ENCODE measurements at regions not wholly inside any gene's neighbourhood (a gene's known extent, or its start where the extent isn't known, plus 50 kb on each side); places are given as distances from the start of the nearest gene placed in this dataset.

DNA sequence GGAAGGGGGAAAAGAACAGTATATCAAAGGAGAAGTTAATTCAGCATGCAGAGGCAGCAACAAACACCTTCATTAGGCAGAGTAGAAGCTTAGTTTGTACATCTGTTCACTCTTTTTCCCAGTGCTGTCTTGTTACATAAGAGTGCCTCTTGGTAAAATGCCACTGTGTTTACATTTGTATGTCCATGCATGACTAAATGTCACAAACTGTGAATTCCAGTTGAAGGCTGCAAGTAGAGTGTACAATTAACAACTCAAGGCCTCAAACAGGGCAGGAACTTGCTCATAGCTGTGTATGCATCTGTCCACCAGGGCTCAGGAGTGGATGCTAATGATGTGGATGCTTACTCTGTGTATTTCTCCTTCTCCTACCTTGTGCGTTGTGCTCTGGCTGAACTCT, 214.2 kb upstream of the TPM1 start:
- DNase-seq (ENCODE audit: low read depth) (no peak), FAIRE-seq (no peak)
- no peaks in the 10 kb centered on the region for H3K36me3 ChIP-seq (ENCODE audit: insufficient read depth, low read length)
- peaks cover 18% of the 10 kb centered on the region for H3K4me1 ChIP-seq (ENCODE audit: insufficient read depth, low read length)
- Mint-ChIP-seq H3K4me1 (ENCODE audit: low read depth, unreplicated experiment) (peaks cover 19% of the 10 kb centered on the region), H3K4me3 (ENCODE audit: unreplicated experiment) (no peak overlapping the region), H3K27me3 (ENCODE audit: low read depth, unreplicated experiment) (no peaks in the 10 kb centered on the region), H3K27ac (ENCODE audit: unreplicated experiment) (no peak overlapping the region), H3K9me3 (ENCODE audit: unreplicated experiment) (no peaks in the 10 kb centered on the region), H3K36me3 (ENCODE audit: low read depth, unreplicated experiment) (peaks cover 5% of the 10 kb centered on the region)
- H3K27ac ChIP-seq (ENCODE audit: low read depth, low read length): no peak overlapping the region
- TF ChIP-seq, protein P1, sequence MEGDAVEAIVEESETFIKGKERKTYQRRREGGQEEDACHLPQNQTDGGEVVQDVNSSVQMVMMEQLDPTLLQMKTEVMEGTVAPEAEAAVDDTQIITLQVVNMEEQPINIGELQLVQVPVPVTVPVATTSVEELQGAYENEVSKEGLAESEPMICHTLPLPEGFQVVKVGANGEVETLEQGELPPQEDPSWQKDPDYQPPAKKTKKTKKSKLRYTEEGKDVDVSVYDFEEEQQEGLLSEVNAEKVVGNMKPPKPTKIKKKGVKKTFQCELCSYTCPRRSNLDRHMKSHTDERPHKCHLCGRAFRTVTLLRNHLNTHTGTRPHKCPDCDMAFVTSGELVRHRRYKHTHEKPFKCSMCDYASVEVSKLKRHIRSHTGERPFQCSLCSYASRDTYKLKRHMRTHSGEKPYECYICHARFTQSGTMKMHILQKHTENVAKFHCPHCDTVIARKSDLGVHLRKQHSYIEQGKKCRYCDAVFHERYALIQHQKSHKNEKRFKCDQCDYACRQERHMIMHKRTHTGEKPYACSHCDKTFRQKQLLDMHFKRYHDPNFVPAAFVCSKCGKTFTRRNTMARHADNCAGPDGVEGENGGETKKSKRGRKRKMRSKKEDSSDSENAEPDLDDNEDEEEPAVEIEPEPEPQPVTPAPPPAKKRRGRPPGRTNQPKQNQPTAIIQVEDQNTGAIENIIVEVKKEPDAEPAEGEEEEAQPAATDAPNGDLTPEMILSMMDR (IDR thresholded peaks at IDR 0.05; ENCODE audit: insufficient read depth, low read depth, low read length): no peak
- TF ChIP-seq EZH2 (IDR thresholded peaks at IDR 0.05; ENCODE audit: insufficient read depth, low read length): no peak
- no peak overlapping the region for H3K4me2 ChIP-seq (ENCODE audit: low read length)
- no peak overlapping the region for H3K9ac ChIP-seq (ENCODE audit: low read length)
- no peaks in the 10 kb centered on the region for H3K9me3 ChIP-seq (ENCODE audit: insufficient read depth, low read depth, low read length)
- no peak overlapping the region for H3K4me3 ChIP-seq (ENCODE audit: insufficient read depth, low read depth, low read length)
- H3K79me2 ChIP-seq (ENCODE audit: insufficient read depth, low read length): no peaks in the 10 kb centered on the region
- H3K27me3 ChIP-seq (ENCODE audit: insufficient read depth, low read length): no peaks in the 10 kb centered on the region
- H4K20me1 ChIP-seq (ENCODE audit: insufficient read depth, low read length): no peaks in the 10 kb centered on the region
- H2AFZ ChIP-seq (ENCODE audit: low read depth, low read length): no peak overlapping the region

DNA sequence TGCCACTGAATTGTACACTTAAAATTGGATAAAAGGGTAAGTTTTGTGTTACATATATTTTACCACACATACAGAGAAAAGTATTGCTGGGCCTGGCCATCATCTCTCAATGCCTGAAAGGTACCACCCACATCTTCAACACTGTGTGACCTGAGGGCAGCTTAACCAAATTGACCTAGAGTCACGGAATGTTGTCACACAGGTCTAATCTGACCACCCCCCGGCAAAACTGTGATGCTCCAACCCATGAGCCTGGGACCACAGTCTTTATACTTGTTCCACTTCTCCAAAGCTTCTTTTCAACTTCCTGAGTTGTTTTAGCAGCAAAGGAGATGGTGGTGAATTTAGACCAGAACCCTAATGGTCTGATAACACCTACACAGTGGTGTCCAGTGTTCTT, 210.3 kb upstream of the TPM1 start:
- H2AFZ ChIP-seq (ENCODE audit: low read depth, low read length): no peak overlapping the region
- Mint-ChIP-seq H3K4me3 (ENCODE audit: unreplicated experiment) (no peak overlapping the region), H3K4me1 (ENCODE audit: low read depth, unreplicated experiment) (no peaks in the 10 kb centered on the region), H3K36me3 (ENCODE audit: low read depth, unreplicated experiment) (peaks cover 24% of the 10 kb centered on the region), H3K27ac (ENCODE audit: unreplicated experiment) (peak overlapping the region; percentile 34), H3K27me3 (ENCODE audit: low read depth, unreplicated experiment) (no peaks in the 10 kb centered on the region), H3K9me3 (ENCODE audit: unreplicated experiment) (no peaks in the 10 kb centered on the region)
- H3K4me2 ChIP-seq (ENCODE audit: low read length): no peak overlapping the region
- H3K9ac ChIP-seq (ENCODE audit: low read length): no peak overlapping the region
- H3K27me3 ChIP-seq (ENCODE audit: insufficient read depth, low read length): no peaks in the 10 kb centered on the region
- TF ChIP-seq, protein P1 (IDR thresholded peaks at IDR 0.05; ENCODE audit: insufficient read depth, low read depth, low read length): no peak
- TF ChIP-seq EZH2 (IDR thresholded peaks at IDR 0.05; ENCODE audit: insufficient read depth, low read length): no peak
- H3K4me1 ChIP-seq (ENCODE audit: insufficient read depth, low read length): no peaks in the 10 kb centered on the region
- FAIRE-seq (no peak), DNase-seq (ENCODE audit: low read depth) (no peak)
- no peaks in the 10 kb centered on the region for H4K20me1 ChIP-seq (ENCODE audit: insufficient read depth, low read length)
- H3K36me3 ChIP-seq (ENCODE audit: insufficient read depth, low read length): no peaks in the 10 kb centered on the region
- no peaks in the 10 kb centered on the region for H3K79me2 ChIP-seq (ENCODE audit: insufficient read depth, low read length)
- no peaks in the 10 kb centered on the region for H3K9me3 ChIP-seq (ENCODE audit: insufficient read depth, low read depth, low read length)
- no peak overlapping the region for H3K27ac ChIP-seq (ENCODE audit: low read depth, low read length)
- no peak overlapping the region for H3K4me3 ChIP-seq (ENCODE audit: insufficient read depth, low read depth, low read length)

DNA sequence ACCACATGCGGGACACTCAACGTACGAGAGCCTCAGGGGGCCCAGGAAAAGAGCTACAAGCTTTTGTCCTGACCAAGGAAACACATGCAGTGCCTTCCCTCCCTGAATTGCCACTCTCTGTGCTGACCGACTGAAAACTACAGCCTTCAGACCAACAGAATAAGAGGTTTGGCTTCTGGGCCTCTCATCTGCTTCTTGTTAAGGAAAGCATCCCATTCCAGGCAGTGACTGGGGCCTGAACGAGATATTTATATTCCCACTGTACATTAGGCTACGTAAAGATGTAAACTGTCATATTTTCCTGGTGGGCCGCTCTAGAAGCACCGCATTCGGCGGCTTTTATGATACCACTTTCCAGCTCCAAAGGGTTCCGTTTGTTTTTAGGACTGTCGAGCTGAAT, 208.9 kb upstream of the TPM1 start:
- Mint-ChIP-seq H3K9me3 (ENCODE audit: unreplicated experiment) (no peaks in the 10 kb centered on the region), H3K4me3 (ENCODE audit: unreplicated experiment) (no peak overlapping the region), H3K36me3 (ENCODE audit: low read depth, unreplicated experiment) (peaks cover 26% of the 10 kb centered on the region), H3K4me1 (ENCODE audit: low read depth, unreplicated experiment) (no peaks in the 10 kb centered on the region), H3K27me3 (ENCODE audit: low read depth, unreplicated experiment) (no peaks in the 10 kb centered on the region), H3K27ac (ENCODE audit: unreplicated experiment) (no peak overlapping the region)
- no peaks in the 10 kb centered on the region for H3K79me2 ChIP-seq (ENCODE audit: insufficient read depth, low read length)
- no peak overlapping the region for H2AFZ ChIP-seq (ENCODE audit: low read depth, low read length)
- no peaks in the 10 kb centered on the region for H3K9me3 ChIP-seq (ENCODE audit: insufficient read depth, low read depth, low read length)
- no peak overlapping the region for H3K9ac ChIP-seq (ENCODE audit: low read length)
- no peak for DNase-seq (ENCODE audit: low read depth)
- TF ChIP-seq EZH2 (IDR thresholded peaks at IDR 0.05; ENCODE audit: insufficient read depth, low read length): no peak
- TF ChIP-seq, protein P1 (IDR thresholded peaks at IDR 0.05; ENCODE audit: insufficient read depth, low read depth, low read length): no peak
- no peak overlapping the region for H3K4me2 ChIP-seq (ENCODE audit: low read length)
- H3K36me3 ChIP-seq (ENCODE audit: insufficient read depth, low read length): no peaks in the 10 kb centered on the region
- H3K4me1 ChIP-seq (ENCODE audit: insufficient read depth, low read length): no peaks in the 10 kb centered on the region
- H3K27ac ChIP-seq (ENCODE audit: low read depth, low read length): no peak overlapping the region
- H3K27me3 ChIP-seq (ENCODE audit: insufficient read depth, low read length): no peaks in the 10 kb centered on the region
- H4K20me1 ChIP-seq (ENCODE audit: insufficient read depth, low read length): no peaks in the 10 kb centered on the region
- no peak overlapping the region for H3K4me3 ChIP-seq (ENCODE audit: insufficient read depth, low read depth, low read length)
- no peak for FAIRE-seq
